SK-N-SH (cell line): ENCODE measurements at regions not wholly inside any gene's neighbourhood (a gene's known extent, or its start where the extent isn't known, plus 50 kb on each side); places are given as distances from the start of the nearest gene placed in this dataset.
"Not testable (repeated sequence)": the region's sequence is repeated elsewhere in the genome, so short reads cannot be mapped to it uniquely, and the experiment has no call there.

ENCODE experiments used
- CTCF ChIA-PET: fragments of 300-600, 350-600 bp; formaldehyde crosslinking; extraction: SDS; loops from one replicate; lab custom pipeline; 2021; lab: Yijun Ruan, JAX
- POLR2A ChIA-PET: fragments of 350-600 bp; sonication (Branson Sonifier 250); formaldehyde crosslinking; extraction: SDS; loops from one replicate; lab custom pipeline; 2020; ENCODE audit warnings: antibody characterized with exemption, inconsistent platforms; lab: Yijun Ruan, JAX
- DNase-seq: peaks from one replicate; pipeline ENCODE4 v3.0.0; 2012
- H2AFZ ChIP-seq: fragments of 200-600 bp; sonication (generic); 2 replicates; pipeline ENCODE4 v1.8.1; 2016; ENCODE audit warnings: antibody characterized with exemption, mild to moderate bottlenecking, low read depth
- H3F3A ChIP-seq: fragments of 200-600 bp; sonication (generic); replicated peaks from 2 replicates; pipeline ENCODE3; 2016; ENCODE audit warnings: antibody characterized with exemption, mild to moderate bottlenecking; ENCODE audit not compliant: insufficient read depth
- H3K27ac ChIP-seq, 2 experiments: fragments of 200-500 bp in 1 of 2; fragments of 200-600 bp in 1 of 2; sonication (Bioruptor generic) in 1 of 2; sonication (generic), shearing (Covaris generic) in 1 of 2; 2 replicates each; pipeline versions ENCODE4 v1.5.1 to v1.6.1; 2014 to 2016; ENCODE audit warnings: low read depth in 2 of 2, inconsistent platforms in 1 of 2, low read length in 1 of 2, mild to moderate bottlenecking in 1 of 2, mixed read lengths in 1 of 2
- H3K27me3 ChIP-seq: fragments of 200-600 bp; sonication (generic), shearing (Covaris generic); 2 replicates; pipeline ENCODE4 v1.6.1; 2016; ENCODE audit warnings: mixed run types; ENCODE audit not compliant: insufficient read depth
- H3K36me3 ChIP-seq, 2 experiments: fragments of 200-500 bp in 1 of 2; fragments of 200-600 bp in 1 of 2; sonication (Bioruptor generic) in 1 of 2; sonication (generic) in 1 of 2; replicated peaks in 1 of 2; 2 replicates each; pipeline versions ENCODE3 to v1.5.1; 2014 to 2016; ENCODE audit warnings: low read length in 1 of 2, mild to moderate bottlenecking in 1 of 2; ENCODE audit not compliant: insufficient read depth in 2 of 2, control insufficient read depth in 1 of 2
- H3K4me1 ChIP-seq, 2 experiments: fragments of 200-500 bp in 1 of 2; fragments of 200-600 bp in 1 of 2; sonication (Bioruptor generic) in 1 of 2; sonication (generic), shearing (Covaris generic) in 1 of 2; 2 replicates each; pipeline versions ENCODE4 v1.5.1 to v1.6.1; 2014 to 2016; ENCODE audit warnings: low read depth in 1 of 2, low read length in 1 of 2, mixed run types in 1 of 2; ENCODE audit not compliant: insufficient read depth in 2 of 2, control insufficient read depth in 1 of 2
- H3K4me2 ChIP-seq: fragments of 200-600 bp; sonication (generic), shearing (Covaris generic); 2 replicates; pipeline ENCODE4 v1.6.1; 2017; ENCODE audit warnings: mixed run types
- H3K4me3 ChIP-seq, 2 experiments: fragments of 200-500 bp in 1 of 2; fragments of 200-600 bp in 1 of 2; sonication (Bioruptor generic) in 1 of 2; sonication (generic), shearing (Covaris generic) in 1 of 2; 2 replicates each; pipeline versions ENCODE4 v1.5.1 to v1.8.1; 2014 to 2016; ENCODE audit warnings: low read depth in 2 of 2, inconsistent platforms in 1 of 2, low read length in 1 of 2, mild to moderate bottlenecking in 1 of 2, mixed read lengths in 1 of 2, moderate library complexity in 1 of 2
- H3K79me2 ChIP-seq: fragments of 200-600 bp; sonication (generic); 2 replicates; pipeline ENCODE4 v1.8.1; 2017; ENCODE audit warnings: mild to moderate bottlenecking; ENCODE audit not compliant: insufficient read depth
- H3K9ac ChIP-seq: fragments of 200-600 bp; sonication (generic); 2 replicates; pipeline ENCODE4 v1.6.1; 2017; ENCODE audit warnings: mixed run types
- H3K9me2 ChIP-seq: fragments of 200-600 bp; sonication (generic); 2 replicates; pipeline ENCODE4 v1.6.1; 2017; ENCODE audit warnings: mixed run types
- H3K9me3 ChIP-seq: fragments of 200-600 bp; sonication (generic); 2 replicates; pipeline ENCODE4 v1.6.1; 2017; ENCODE audit warnings: mixed run types, mild to moderate bottlenecking, moderate library complexity
- H4K20me1 ChIP-seq: fragments of 200-600 bp; sonication (generic); 2 replicates; pipeline ENCODE4 v1.6.1; 2017; ENCODE audit warnings: mild to moderate bottlenecking, mixed run types; ENCODE audit not compliant: insufficient read depth
- CHD2 ChIP-seq: fragments of 150-350 bp; IDR thresholded peaks from 2 replicates; pipeline ENCODE4 v1.6.1; 2018; ENCODE audit warnings: low read length; ENCODE audit not compliant: partially characterized antibody
- CTCF ChIP-seq: fragments of 200-600 bp; sonication (generic); IDR thresholded peaks from 2 replicates; pipeline ENCODE4 v1.6.1; 2017; ENCODE audit warnings: antibody characterized with exemption, mild to moderate bottlenecking, moderate library complexity
- EP300 ChIP-seq, 2 experiments: IDR thresholded peaks; 2 replicates each; pipeline versions ENCODE4 v1.4.0 to v1.6.1; 2012; ENCODE audit warnings: borderline replicate concordance in 1 of 2, low read depth in 1 of 2, low read length in 1 of 2
- EZH2phosphoT487 ChIP-seq: fragments of 200-600 bp; sonication (generic); IDR thresholded peaks from 2 replicates; pipeline ENCODE4 v1.6.1; 2017; ENCODE audit warnings: low read depth, mixed run types, mild to moderate bottlenecking, antibody characterized with exemption, moderate library complexity, borderline replicate concordance
- FOSL2 ChIP-seq: IDR thresholded peaks from 2 replicates; pipeline ENCODE4 v1.4.0; 2012; ENCODE audit warnings: low read depth, mild to moderate bottlenecking, moderate library complexity, borderline replicate concordance
- FOXJ3 ChIP-seq: sonication (generic); formaldehyde crosslinking; IDR thresholded peaks from 2 replicates; pipeline ENCODE4 v1.5.1; 2020; ENCODE audit warnings: mild to moderate bottlenecking, missing genetic modification reagents
- FOXM1 ChIP-seq: IDR thresholded peaks from 2 replicates; pipeline ENCODE4 v1.4.0; 2012; ENCODE audit warnings: low read depth, mild to moderate bottlenecking
- MAX ChIP-seq: IDR thresholded peaks from 2 replicates; pipeline ENCODE4 v1.4.0; 2012; ENCODE audit warnings: low read depth
- NFIC ChIP-seq: IDR thresholded peaks from 2 replicates; pipeline ENCODE4 v1.4.0; 2012; ENCODE audit warnings: borderline replicate concordance
- NRF1 ChIP-seq: IDR thresholded peaks from 2 replicates; pipeline ENCODE4 v1.6.1; 2012; ENCODE audit warnings: low read depth, mild to moderate bottlenecking, low read length
- PBX3 ChIP-seq: IDR thresholded peaks from 2 replicates; pipeline ENCODE4; 2012
- RCOR1 ChIP-seq: fragments of 150-350 bp; IDR thresholded peaks from 2 replicates; pipeline ENCODE4 v1.6.1; 2017; ENCODE audit warnings: antibody characterized with exemption, low read length
- RFX5 ChIP-seq: IDR thresholded peaks from 2 replicates; pipeline ENCODE4 v1.6.1; 2012; ENCODE audit warnings: mild to moderate bottlenecking, improper control_type of control experiment, low read length
- TEAD4 ChIP-seq: IDR thresholded peaks from 2 replicates; pipeline ENCODE4 v1.4.0; 2012; ENCODE audit warnings: mild to moderate bottlenecking, borderline replicate concordance; ENCODE audit not compliant: insufficient read depth
- USF1 ChIP-seq: IDR thresholded peaks from 2 replicates; pipeline ENCODE4 v1.4.0; 2012; ENCODE audit warnings: low read depth, borderline replicate concordance
- YY1 ChIP-seq: IDR thresholded peaks from 2 replicates; pipeline ENCODE4 v1.4.0; 2012; ENCODE audit warnings: low read depth, mild to moderate bottlenecking
- WGBS: methylation state at CpG from one replicate; pipeline ENCODE4 v1.1.6; 2017; ENCODE audit warnings: low lambda C conversion rate; 5-methylcytosine and 5-hydroxymethylcytosine counted together

GRCh38 chr15:34653326-34653725 lies 69.9 kb upstream of the GOLGA8B start:
- H3K4me1 ChIP-seq, DNase-seq, H4K20me1 ChIP-seq, POLR2A ChIA-PET, CTCF ChIA-PET, H3F3A ChIP-seq, H3K79me2 ChIP-seq, H3K4me3 ChIP-seq, H3K9ac ChIP-seq, H3K9me3 ChIP-seq, H2AFZ ChIP-seq, H3K27me3 ChIP-seq, H3K4me2 ChIP-seq, H3K36me3 ChIP-seq, H3K9me2 ChIP-seq, H3K27ac ChIP-seq: not testable (repeated sequence)
- 76% methylated on average over 3 of the region's 3 CpGs for WGBS

GRCh38 chr15:34652726-34653033 lies 69.2 kb upstream of the GOLGA8B start:
- Histone ChIP-seq H3K4me1 (no peaks in the 10 kb centered on the region), H3K36me3 (no peaks in the 10 kb centered on the region), H3K4me2 (no peak overlapping the region), H3K79me2 (no peaks in the 10 kb centered on the region), H3K27ac (no peak overlapping the region), H3K9me2 (no peaks in the 10 kb centered on the region), H3F3A (no peaks in the 10 kb centered on the region), H2AFZ (no peak overlapping the region), H4K20me1 (no peaks in the 10 kb centered on the region), H3K9ac (no peak overlapping the region), H3K9me3 (no peaks in the 10 kb centered on the region; the same call in 1 of the 2 replicates), H3K4me3 (no peak overlapping the region), H3K27me3 (no peaks in the 10 kb centered on the region)
- ChIA-PET POLR2A (no interaction called here), CTCF (interaction anchor here (1.4 kb wide), 1 partner anchor 56 kb away, joined by 3 read pairs; no protein-coding TSS in a partner anchor)
- TF ChIP-seq NFIC (no peak), MAX (no peak), CTCF (no peak), TEAD4 (no peak), YY1 (no peak), FOSL2 (no peak), FOXM1 (no peak), EZH2phosphoT487 (no peak), EP300 (IDR thresholded peaks at IDR 0.05; ENCODE audit: borderline replicate concordance in 1 of 2, low read depth in 1 of 2, low read length in 1 of 2) (no peak)
- DNase-seq, result no peak

- no peak overlapping the region for H3K4me3 ChIP-seq
- H3K9me3 ChIP-seq, result no peaks in the 10 kb centered on the region; the same call in 1 of the 2 replicates
- H3K9ac ChIP-seq, result no peak overlapping the region
- no peak overlapping the region for H2AFZ ChIP-seq
- H3K27ac ChIP-seq, result no peak overlapping the region
- H3K79me2 ChIP-seq, result no peaks in the 10 kb centered on the region
- TF ChIP-seq EP300 (IDR thresholded peaks at IDR 0.05; ENCODE audit: borderline replicate concordance in 1 of 2, low read depth in 1 of 2, low read length in 1 of 2), result no peak
- TF ChIP-seq NFIC, result no peak
- no peak for TF ChIP-seq NRF1
- TF ChIP-seq CHD2, result no peak
- no peak for TF ChIP-seq USF1
- TF ChIP-seq FOXJ3, result no peak
- no peak for TF ChIP-seq PBX3
- no peak for TF ChIP-seq RCOR1
- no peak for TF ChIP-seq RFX5
- TF ChIP-seq, all 33 proteins: peak for 0
- WGBS, result 47% methylated on average over 1 of the region's 1 CpG
- Histone ChIP-seq H3F3A (no peaks in the 10 kb centered on the region), H3K4me2 (no peak overlapping the region), H3K4me1 (no peaks in the 10 kb centered on the region; a peak in 1 of 4 replicates), H4K20me1 (no peaks in the 10 kb centered on the region), H3K36me3 (no peaks in the 10 kb centered on the region), H3K27me3 (no peaks in the 10 kb centered on the region), H3K9me2 (no peaks in the 10 kb centered on the region)
- ChIA-PET POLR2A (no interaction called here), CTCF (interaction anchor here (1.4 kb wide), 1 partner anchor 57 kb away, joined by 3 read pairs; no protein-coding TSS in a partner anchor)
- no peak for DNase-seq
These were observed 68.7 kb upstream of the GOLGA8B start for GRCh38 chr15:34651997-34652725.
